Panc1 (cell line): ENCODE measurements at regions not wholly inside any gene's neighbourhood (a gene's known extent, or its start where the extent isn't known, plus 50 kb on each side); places are given as distances from the start of the nearest gene placed in this dataset.

ENCODE experiments used
- ATAC-seq: fragments of 200-7000 bp; cut with Tn5 transposase; 2 replicates; pipeline ENCODE4 v1.9.1; 2020; ENCODE audit warnings: mild to moderate bottlenecking, moderate library complexity
- BruUV-seq: library from RNA; stranded (reverse); fragments of 400-500 nt; replicated peaks from 2 replicates; lab custom pipeline; 2021; lab: Mats Ljungman, UMichigan
- CTCF ChIA-PET: fragments of 300-600 bp; sonication (Branson Sonifier 250); formaldehyde crosslinking; loops from one replicate; lab custom pipeline; 2022; ENCODE audit warnings: antibody characterized with exemption; lab: Charles Lee
- POLR2A ChIA-PET: fragments of 300-600 bp; sonication (Branson Sonifier 250); formaldehyde crosslinking; loops from one replicate; lab custom pipeline; 2022; ENCODE audit warnings: antibody characterized with exemption; lab: Charles Lee
- DNase-seq: peaks from one replicate; pipeline ENCODE4 v3.0.0-alpha.2; 2010; ENCODE audit warnings: low read depth, low spot score
- H3K27ac ChIP-seq: 2 replicates; pipeline ENCODE4 v1.5.1; 2011; ENCODE audit warnings: mild to moderate bottlenecking, low read length, inconsistent platforms
- H3K27me3 ChIP-seq: fragments of 200-500 bp; sonication (Bioruptor generic); 2 replicates; pipeline ENCODE4 v1.6.0; 2014; ENCODE audit warnings: low read length, inconsistent platforms; ENCODE audit not compliant: control insufficient read depth, insufficient read depth
- H3K36me3 ChIP-seq: fragments of 200-500 bp; sonication (Bioruptor generic); 2 replicates; pipeline ENCODE4 v1.5.1; 2014; ENCODE audit warnings: inconsistent platforms, mild to moderate bottlenecking, low read length, moderate library complexity; ENCODE audit not compliant: control insufficient read depth, insufficient read depth
- H3K4me1 ChIP-seq: 2 replicates; pipeline ENCODE4 v1.5.1; 2011; ENCODE audit warnings: inconsistent platforms, mild to moderate bottlenecking, low read length, moderate library complexity; ENCODE audit not compliant: control insufficient read depth, insufficient read depth
- H3K4me3 ChIP-seq, 2 experiments: 2 replicates each; pipeline ENCODE4 v1.5.1; 2011 to 2012; ENCODE audit warnings: low read depth in 2 of 2, low read length in 2 of 2, mild to moderate bottlenecking in 2 of 2, inconsistent platforms in 1 of 2, moderate library complexity in 1 of 2
- H3K9me3 ChIP-seq: fragments of 200-500 bp; sonication (Bioruptor generic); 2 replicates; pipeline ENCODE4 v1.5.1; 2014; ENCODE audit warnings: low read depth, mild to moderate bottlenecking, inconsistent platforms, low read length, moderate library complexity; ENCODE audit not compliant: control insufficient read depth, insufficient read depth
- CTCF ChIP-seq: fragments of 450-650 bp; IDR thresholded peaks from 2 replicates; pipeline ENCODE4 v1.5.1; 2017; ENCODE audit warnings: mild to moderate bottlenecking
- POLR2AphosphoS5 ChIP-seq: IDR thresholded peaks from 2 replicates; pipeline ENCODE4 v1.6.1; 2012; ENCODE audit warnings: mild to moderate bottlenecking, low read depth, low read length, moderate library complexity
- REST ChIP-seq, 2 experiments: IDR thresholded peaks; 2 replicates each; pipeline ENCODE4 v1.6.1; 2011 to 2012; ENCODE audit warnings: low read depth in 2 of 2, control low read depth in 1 of 2, low read length in 1 of 2, mild to moderate bottlenecking in 1 of 2, moderate library complexity in 1 of 2; ENCODE audit not compliant: insufficient read depth in 1 of 2
- SIN3A ChIP-seq: IDR thresholded peaks from 2 replicates; pipeline ENCODE4 v1.6.1; 2012; ENCODE audit warnings: low read depth, mild to moderate bottlenecking, low read length, moderate library complexity, borderline replicate concordance; ENCODE audit not compliant: insufficient read depth
- TCF7L2 ChIP-seq: IDR thresholded peaks from 2 replicates; pipeline ENCODE4 v1.6.1; 2011; ENCODE audit warnings: mild to moderate bottlenecking, low read depth, low read length, inconsistent platforms
- in situ Hi-C: cut with HindIII; loops from 2 replicates; pipeline ENCODE4 v1.10.0; 2016; ENCODE audit warnings: low sequenced_read_pairs, low pct_unique_long_range_greater_than_20kb
- intact Hi-C: fragments of 100-400 bp; cut with micrococcal nuclease; formaldehyde crosslinking; loops from one replicate; pipeline ENCODE4 v1.10.0; 2022; ENCODE audit not compliant: unreplicated experiment

GRCh38 chr20:51089840-51090239, 66.9 kb upstream of the KCNG1 start:
- BruUV-seq: no TSS peak
- Histone ChIP-seq H3K4me1 (peaks cover 2% of the 10 kb centered on the region; the same call in 1 of the 2 replicates), H3K4me3 (no peak overlapping the region), H3K27ac (no peak overlapping the region), H3K36me3 (no peaks in the 10 kb centered on the region), H3K9me3 (no peaks in the 10 kb centered on the region), H3K27me3 (peaks cover 25% of the 10 kb centered on the region)
- ATAC-seq: no peak
- POLR2A ChIA-PET: no interaction called here
- in situ Hi-C loops (no loop called here), intact Hi-C loops (no loop called here)
- no peak for DNase-seq
- TF ChIP-seq SIN3A (no peak), CTCF (no peak), TCF7L2 (no peak), POLR2AphosphoS5 (no peak), REST (IDR thresholded peaks at IDR 0.05; ENCODE audit: insufficient read depth in 1 of 2, low read depth in 2 of 2, low read length in 1 of 2) (no peak)
- CTCF ChIA-PET: no interaction called here

GRCh38 chr20:51089272-51089781, 66.4 kb upstream of the KCNG1 start:
- ChIA-PET POLR2A (interaction anchor here (0.6 kb wide), 1 partner anchor 11 kb away, joined by 4 read pairs; no protein-coding TSS in a partner anchor), CTCF (no interaction called here)
- no peak for DNase-seq
- no peak overlapping the region for H3K4me3 ChIP-seq
- H3K27me3 ChIP-seq: peaks cover 29% of the 10 kb centered on the region
- intact Hi-C loops: no loop called here
- no peak overlapping the region for H3K27ac ChIP-seq
- in situ Hi-C loops: no loop called here
- TF ChIP-seq TCF7L2 (no peak), SIN3A (no peak), CTCF (no peak)
- no peaks in the 10 kb centered on the region for H3K9me3 ChIP-seq
- BruUV-seq: no TSS peak
- H3K36me3 ChIP-seq: no peaks in the 10 kb centered on the region
- ATAC-seq: no peak
- peaks cover 2% of the 10 kb centered on the region; the same call in 1 of the 2 replicates for H3K4me1 ChIP-seq
